GM06990 (cell line): ENCODE measurements at regions not wholly inside any gene's neighbourhood (a gene's known extent, or its start where the extent isn't known, plus 50 kb on each side); places are given as distances from the start of the nearest gene placed in this dataset.

Experiments used
- DNase-seq: peaks from one replicate; pipeline ENCODE4 v3.0.0-alpha.2; 2011; ENCODE audit not compliant: insufficient read length; ENCODE audit errors: extremely low read depth
- H3K27me3 ChIP-seq: replicated peaks from 2 replicates; pipeline ENCODE4 v1.6.0; 2011; ENCODE audit warnings: low read length; ENCODE audit not compliant: control insufficient read depth, insufficient read depth
- H3K36me3 ChIP-seq: 2 replicates; pipeline ENCODE4 v1.5.1; 2011; ENCODE audit warnings: low read length; ENCODE audit not compliant: control insufficient read depth, insufficient read depth
- H3K4me3 ChIP-seq: replicated peaks from 2 replicates; pipeline ENCODE4 v1.5.1; 2011; ENCODE audit warnings: low read depth, mild to moderate bottlenecking, control low read depth, low read length
- TF ChIP-seq, protein P1 (sequence below): IDR thresholded peaks from 2 replicates; pipeline ENCODE4 v1.5.1; 2011; ENCODE audit warnings: low read length, control low read depth, mild to moderate bottlenecking, inconsistent platforms; ENCODE audit not compliant: insufficient read depth, poor library complexity, severe bottlenecking

DNA sequence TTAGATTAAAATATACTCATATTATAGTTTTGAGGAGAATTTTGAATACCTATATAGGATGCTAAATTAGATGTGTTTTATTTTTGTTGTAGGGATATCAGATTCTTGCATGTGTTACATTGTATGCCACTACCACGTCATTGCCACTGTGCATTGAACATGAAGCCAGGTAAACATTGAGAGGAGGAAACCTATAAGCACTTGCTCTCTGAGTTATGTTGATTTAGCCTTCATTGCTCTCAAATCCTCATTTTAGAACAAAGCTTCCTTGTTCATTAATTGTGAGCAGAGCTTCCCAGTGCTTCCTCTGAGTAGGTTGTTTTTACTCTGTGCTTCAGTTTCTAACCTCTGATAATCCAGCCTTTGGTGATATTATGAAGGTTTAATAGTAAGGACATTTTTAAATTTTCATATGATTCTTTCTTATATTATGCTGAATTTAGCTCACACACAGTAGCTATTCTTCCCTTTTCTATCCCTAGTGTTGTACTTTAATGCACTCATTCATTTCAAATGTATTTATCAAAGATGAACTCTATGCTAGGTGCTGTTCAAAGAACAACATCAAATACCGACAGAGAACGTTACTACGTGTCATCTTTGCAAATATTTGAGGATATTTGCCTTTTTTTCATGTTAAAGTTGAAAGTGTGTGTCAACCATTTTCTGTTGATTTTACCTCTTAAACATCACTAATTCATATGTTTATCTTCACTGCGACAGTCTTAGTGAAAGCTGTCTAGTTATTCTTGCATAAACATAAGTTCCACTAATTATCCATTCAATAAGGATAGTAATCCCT lies 1448.0 kb upstream of the MIR17HG start:
- DNase-seq = no peak
- H3K27me3 ChIP-seq = no peaks in the 10 kb centered on the region
- H3K4me3 ChIP-seq = no peak overlapping the region
- TF ChIP-seq, protein P1, sequence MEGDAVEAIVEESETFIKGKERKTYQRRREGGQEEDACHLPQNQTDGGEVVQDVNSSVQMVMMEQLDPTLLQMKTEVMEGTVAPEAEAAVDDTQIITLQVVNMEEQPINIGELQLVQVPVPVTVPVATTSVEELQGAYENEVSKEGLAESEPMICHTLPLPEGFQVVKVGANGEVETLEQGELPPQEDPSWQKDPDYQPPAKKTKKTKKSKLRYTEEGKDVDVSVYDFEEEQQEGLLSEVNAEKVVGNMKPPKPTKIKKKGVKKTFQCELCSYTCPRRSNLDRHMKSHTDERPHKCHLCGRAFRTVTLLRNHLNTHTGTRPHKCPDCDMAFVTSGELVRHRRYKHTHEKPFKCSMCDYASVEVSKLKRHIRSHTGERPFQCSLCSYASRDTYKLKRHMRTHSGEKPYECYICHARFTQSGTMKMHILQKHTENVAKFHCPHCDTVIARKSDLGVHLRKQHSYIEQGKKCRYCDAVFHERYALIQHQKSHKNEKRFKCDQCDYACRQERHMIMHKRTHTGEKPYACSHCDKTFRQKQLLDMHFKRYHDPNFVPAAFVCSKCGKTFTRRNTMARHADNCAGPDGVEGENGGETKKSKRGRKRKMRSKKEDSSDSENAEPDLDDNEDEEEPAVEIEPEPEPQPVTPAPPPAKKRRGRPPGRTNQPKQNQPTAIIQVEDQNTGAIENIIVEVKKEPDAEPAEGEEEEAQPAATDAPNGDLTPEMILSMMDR = no peak
- no peaks in the 10 kb centered on the region for H3K36me3 ChIP-seq

DNA sequence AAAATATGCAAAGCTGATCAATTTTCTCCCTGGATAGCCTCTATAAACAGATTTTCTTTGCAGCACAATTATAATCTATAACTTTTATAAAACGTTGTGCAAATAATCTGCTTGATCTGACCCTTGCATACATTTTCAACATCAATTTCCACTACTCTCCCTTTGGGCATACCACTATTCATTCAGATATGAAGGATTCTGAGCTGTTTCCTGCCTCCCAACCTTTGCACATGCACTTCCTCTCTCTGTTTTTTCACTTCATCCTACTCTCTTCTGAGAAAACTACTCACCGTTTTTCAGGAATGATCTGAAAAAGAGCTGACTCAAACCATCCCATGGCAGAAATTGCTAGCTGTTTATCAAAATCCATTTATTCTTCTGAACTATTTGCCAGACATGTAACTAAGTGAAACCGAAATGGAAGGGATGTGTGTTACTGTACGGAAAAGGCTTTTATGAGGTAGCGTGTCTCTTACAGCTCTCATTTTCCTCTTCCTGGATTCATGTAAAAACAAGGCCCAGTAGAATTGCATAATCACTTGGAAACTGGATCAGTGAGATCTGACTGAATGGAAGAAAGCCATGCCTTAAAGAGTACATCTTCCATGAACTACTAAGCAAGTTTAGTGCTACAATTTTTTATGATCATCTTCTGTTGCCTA lies 1447.3 kb upstream of the MIR17HG start:
- no peaks in the 10 kb centered on the region for H3K27me3 ChIP-seq
- no peaks in the 10 kb centered on the region for H3K36me3 ChIP-seq
- no peak overlapping the region for H3K4me3 ChIP-seq
- TF ChIP-seq, protein P1 = no peak
- no peak for DNase-seq

DNA sequence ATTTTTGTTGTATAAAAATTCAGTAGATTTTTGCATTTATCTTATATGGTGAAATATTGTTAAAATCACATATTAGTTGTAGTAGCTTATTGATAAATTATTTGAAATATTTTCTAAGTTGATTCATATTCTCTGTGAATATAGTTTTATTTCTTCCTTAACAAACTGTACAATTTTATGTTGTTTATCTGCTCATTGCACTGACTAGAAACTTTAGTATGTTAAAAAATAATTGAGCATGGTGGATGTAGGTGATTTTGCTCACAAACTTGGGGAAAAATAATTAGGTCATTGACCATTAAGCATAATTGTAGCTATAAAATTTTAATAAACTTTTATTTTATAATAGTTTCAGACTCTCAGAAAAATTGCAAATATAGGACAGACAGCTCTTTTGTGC lies 1445.3 kb upstream of the MIR17HG start:
- DNase-seq = no peak
- Histone ChIP-seq H3K36me3 (no peaks in the 10 kb centered on the region), H3K4me3 (no peak overlapping the region), H3K27me3 (no peaks in the 10 kb centered on the region)
- TF ChIP-seq, protein P1 = no peak

DNA sequence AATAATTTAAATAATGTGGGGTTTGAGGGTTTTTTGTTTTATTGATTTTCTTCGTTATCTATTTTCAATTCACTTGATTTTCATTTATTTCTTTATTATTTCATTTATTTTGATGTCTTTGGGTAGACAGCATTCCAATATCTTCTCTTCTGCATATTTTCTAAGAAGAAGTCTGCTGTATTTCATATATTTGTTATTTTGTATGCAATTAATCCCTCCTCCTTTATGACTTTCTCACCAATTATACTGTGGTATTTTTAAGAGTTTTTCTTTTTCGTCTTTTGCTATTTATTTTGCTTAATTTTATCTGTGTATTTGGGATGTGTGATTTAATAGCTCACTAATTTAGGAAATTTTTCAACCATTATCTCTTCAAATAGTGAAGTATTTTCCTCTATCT lies 1444.4 kb upstream of the MIR17HG start:
- H3K36me3 ChIP-seq = no peaks in the 10 kb centered on the region
- no peak overlapping the region for H3K4me3 ChIP-seq
- TF ChIP-seq, protein P1 = no peak
- no peak for DNase-seq
- no peaks in the 10 kb centered on the region for H3K27me3 ChIP-seq

DNA sequence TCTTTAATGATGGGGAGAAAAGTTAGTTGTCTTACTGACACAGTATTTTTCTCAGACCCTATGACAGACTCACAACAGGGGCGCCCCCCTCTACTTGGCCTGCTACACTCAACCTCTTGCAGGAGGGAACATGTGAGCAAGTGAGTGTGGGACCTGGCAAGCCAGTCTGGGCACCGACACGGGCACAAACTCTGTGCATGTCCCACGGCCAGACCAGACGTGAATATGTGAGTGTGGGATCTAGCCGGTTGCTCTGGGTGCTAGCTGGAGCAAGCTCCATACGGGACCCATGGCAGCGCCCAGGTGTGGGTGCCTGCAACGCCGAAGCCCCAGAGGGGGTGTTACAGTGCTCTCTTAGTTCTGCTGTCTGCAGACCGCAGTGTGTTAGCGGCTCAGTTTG lies 1437.3 kb upstream of the MIR17HG start:
- TF ChIP-seq, protein P1 = no peak
- DNase-seq = no peak
- Histone ChIP-seq H3K27me3 (no peaks in the 10 kb centered on the region), H3K4me3 (no peak overlapping the region), H3K36me3 (no peaks in the 10 kb centered on the region)
